ES-I3 (cell line): ENCODE measurements at regions not wholly inside any gene's neighbourhood (a gene's known extent, or its start where the extent isn't known, plus 50 kb on each side); places are given as distances from the start of the nearest gene placed in this dataset.
"Not testable (repeated sequence)": the region's sequence is repeated elsewhere in the genome, so short reads cannot be mapped to it uniquely, and the experiment has no call there.

Experiments
- H3K36me3 ChIP-seq: 2 replicates; pipeline ENCODE4 v1.6.1; 2013; ENCODE audit warnings: mild to moderate bottlenecking, low read length, control low read depth, moderate library complexity; ENCODE audit not compliant: insufficient read depth
- H3K4me1 ChIP-seq: 2 replicates; pipeline ENCODE4 v1.6.1; 2013; ENCODE audit warnings: mild to moderate bottlenecking, control low read depth, low read length; ENCODE audit not compliant: insufficient read depth
- H3K9ac ChIP-seq: 2 replicates; pipeline ENCODE4 v1.6.1; 2013; ENCODE audit warnings: low read depth, mild to moderate bottlenecking, low read length, moderate library complexity
- H3K9me3 ChIP-seq: 2 replicates; pipeline ENCODE4 v1.6.1; 2013; ENCODE audit warnings: mild to moderate bottlenecking, low read length, moderate library complexity; ENCODE audit not compliant: control insufficient read depth, insufficient read depth

GRCh38 chr1:14347186-14347585 lies 251.3 kb upstream of the KAZN start:
- peaks cover 4% of the 10 kb centered on the region; the same call in 1 of the 2 replicates for H3K4me1 ChIP-seq
- H3K9me3 ChIP-seq: no peaks in the 10 kb centered on the region; the same call in 1 of the 2 replicates
- no peaks in the 10 kb centered on the region for H3K36me3 ChIP-seq
- H3K9ac ChIP-seq: no peak overlapping the region

- no peaks in the 10 kb centered on the region; the same call in 1 of the 2 replicates for H3K9me3 ChIP-seq
- no peaks in the 10 kb centered on the region for H3K36me3 ChIP-seq
- H3K4me1 ChIP-seq: peaks cover 4% of the 10 kb centered on the region; the same call in 1 of the 2 replicates
- H3K9ac ChIP-seq: no peak overlapping the region
These were observed 250.7 kb upstream of the KAZN start for GRCh38 chr1:14347776-14348175.

GRCh38 chr1:14350197-14350596 lies 248.3 kb upstream of the KAZN start:
- Histone ChIP-seq H3K36me3 (no peaks in the 10 kb centered on the region), H3K9me3 (no peaks in the 10 kb centered on the region; the same call in 1 of the 2 replicates), H3K9ac (no peak overlapping the region), H3K4me1 (peaks cover 4% of the 10 kb centered on the region; the same call in 1 of the 2 replicates)

DNA sequence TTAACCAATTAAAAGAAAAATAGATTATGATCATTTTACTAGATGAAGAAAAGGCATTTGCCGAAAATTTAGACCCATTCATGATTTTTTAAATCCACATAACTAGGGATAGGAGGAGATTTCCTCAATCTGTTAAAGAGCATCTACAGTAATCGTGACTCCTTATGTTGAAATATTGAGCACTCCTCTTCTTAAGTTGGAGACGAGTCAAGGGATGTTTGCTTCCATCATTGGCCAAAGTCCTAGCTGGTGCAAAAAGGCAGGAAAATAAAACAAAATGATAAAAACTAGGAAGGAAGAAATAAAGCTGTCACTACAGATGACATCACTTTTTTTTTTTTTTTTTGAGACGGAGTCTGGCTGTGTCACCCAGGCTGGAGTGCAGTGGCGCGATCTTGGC lies 245.6 kb upstream of the KAZN start:
- H3K9me3 ChIP-seq: no peaks in the 10 kb centered on the region; the same call in 1 of the 2 replicates
- H3K4me1 ChIP-seq: no peaks in the 10 kb centered on the region
- no peaks in the 10 kb centered on the region for H3K36me3 ChIP-seq
- no peak overlapping the region for H3K9ac ChIP-seq

DNA sequence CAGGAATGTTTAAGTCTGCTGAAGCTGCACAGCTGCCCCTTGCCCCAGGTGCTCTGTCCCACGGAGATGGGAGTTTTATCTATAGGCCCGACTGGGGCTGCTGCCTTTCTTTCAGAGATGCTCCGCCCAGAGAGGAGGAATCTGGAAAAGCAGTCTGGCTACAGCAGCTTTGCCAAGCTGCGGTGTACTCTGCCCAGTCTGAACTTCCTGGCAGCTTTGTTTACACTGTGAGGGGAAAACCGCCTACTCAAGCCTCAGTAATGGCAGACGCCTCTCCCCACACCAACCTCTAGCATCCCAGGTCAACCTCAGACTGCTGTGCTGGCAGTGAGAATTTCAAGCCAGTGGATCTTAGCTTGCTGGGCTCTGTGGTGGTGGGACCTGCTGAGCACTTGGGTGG lies 237.5 kb upstream of the KAZN start:
- H3K4me1 ChIP-seq, H3K9me3 ChIP-seq, H3K9ac ChIP-seq, H3K36me3 ChIP-seq: not testable (repeated sequence)

GRCh38 chr1:14362331-14362730 lies 236.2 kb upstream of the KAZN start:
- Histone ChIP-seq H3K4me1 (no peaks in the 10 kb centered on the region), H3K9ac (no peak overlapping the region), H3K9me3 (peaks cover 6% of the 10 kb centered on the region; the same call in 1 of the 2 replicates), H3K36me3 (no peaks in the 10 kb centered on the region)

DNA sequence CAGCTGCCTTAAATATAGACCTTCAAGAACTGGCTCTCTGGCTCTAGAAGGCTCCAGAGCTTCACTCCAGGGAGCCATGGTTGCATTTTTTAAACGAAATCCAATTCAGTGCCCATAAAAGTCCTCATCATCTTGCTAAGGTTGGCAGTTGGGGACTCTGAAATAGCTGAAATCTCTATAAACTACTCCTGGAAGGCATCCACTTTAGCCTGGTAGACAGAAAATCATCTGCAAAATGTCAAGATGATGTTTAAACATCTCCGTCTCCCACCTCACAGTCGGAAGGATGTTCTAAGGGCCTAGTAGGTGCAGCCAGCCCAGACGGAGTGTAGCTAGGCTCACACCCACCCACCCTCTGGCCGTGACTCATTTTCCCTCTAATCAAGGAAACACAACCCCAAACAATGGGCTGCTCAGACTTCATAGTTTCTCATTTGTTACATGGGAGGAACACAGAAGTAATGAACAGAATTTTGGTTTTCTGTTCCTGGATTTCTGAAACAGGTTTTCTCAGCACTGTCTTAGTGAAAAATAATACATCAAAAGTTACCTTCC lies 235.4 kb upstream of the KAZN start:
- Histone ChIP-seq H3K36me3 (no peaks in the 10 kb centered on the region), H3K9me3 (peaks cover 6% of the 10 kb centered on the region; the same call in 1 of the 2 replicates), H3K9ac (no peak overlapping the region), H3K4me1 (no peaks in the 10 kb centered on the region)

DNA sequence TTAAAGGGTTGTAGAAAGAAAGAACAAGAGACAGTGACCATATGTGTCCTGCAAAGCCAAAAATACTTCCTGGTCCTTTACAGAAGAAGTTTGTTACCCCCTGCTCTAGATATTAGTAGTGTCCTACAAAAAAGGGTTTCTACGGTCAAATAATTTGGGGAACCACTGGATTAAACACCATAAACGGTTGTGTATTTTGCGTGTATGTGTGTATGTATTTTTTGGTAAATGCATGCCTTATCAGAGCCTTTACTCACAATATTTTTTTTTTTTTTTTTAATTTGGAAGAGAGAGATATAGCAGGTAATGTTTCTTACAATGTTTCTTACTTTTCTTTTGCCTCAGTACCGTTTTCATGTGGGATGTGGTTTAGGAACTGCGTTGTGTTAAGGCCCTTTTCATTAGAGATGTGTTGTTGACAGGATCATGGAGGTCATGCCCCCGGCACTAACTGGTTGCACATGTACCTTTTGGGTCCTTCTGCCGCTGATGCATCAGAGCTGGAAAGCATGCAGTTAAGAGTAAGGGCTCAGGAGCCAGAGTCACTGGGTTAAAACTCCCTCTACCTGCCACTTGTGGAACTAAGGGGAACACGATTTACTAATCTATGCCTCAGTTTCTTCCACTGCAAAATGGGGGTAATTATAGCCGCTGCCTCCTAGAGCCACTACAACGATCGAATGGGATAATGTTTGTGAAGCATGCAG lies 234.6 kb upstream of the KAZN start:
- H3K36me3 ChIP-seq: no peaks in the 10 kb centered on the region
- H3K4me1 ChIP-seq: no peaks in the 10 kb centered on the region
- no peak overlapping the region for H3K9ac ChIP-seq
- peaks cover 6% of the 10 kb centered on the region; the same call in 1 of the 2 replicates for H3K9me3 ChIP-seq

- Histone ChIP-seq H3K4me1 (peaks cover 7% of the 10 kb centered on the region; the same call in 1 of the 2 replicates), H3K9me3 (peaks cover 6% of the 10 kb centered on the region; the same call in 1 of the 2 replicates), H3K9ac (no peak overlapping the region), H3K36me3 (no peaks in the 10 kb centered on the region)
These were observed 233.0 kb upstream of the KAZN start for GRCh38 chr1:14365301-14365988.

GRCh38 chr1:14366091-14367018 lies 232.1 kb upstream of the KAZN start:
- Histone ChIP-seq H3K9ac (no peak overlapping the region), H3K4me1 (peaks cover 7% of the 10 kb centered on the region; the same call in 1 of the 2 replicates), H3K9me3 (peaks cover 6% of the 10 kb centered on the region), H3K36me3 (no peaks in the 10 kb centered on the region)

- H3K9me3 ChIP-seq: no peaks in the 10 kb centered on the region; the same call in 1 of the 2 replicates
- H3K36me3 ChIP-seq: no peaks in the 10 kb centered on the region
- H3K4me1 ChIP-seq: peaks cover 7% of the 10 kb centered on the region; the same call in 1 of the 2 replicates
- H3K9ac ChIP-seq: no peak overlapping the region
These were observed 231.0 kb upstream of the KAZN start for GRCh38 chr1:14367451-14367850.

DNA sequence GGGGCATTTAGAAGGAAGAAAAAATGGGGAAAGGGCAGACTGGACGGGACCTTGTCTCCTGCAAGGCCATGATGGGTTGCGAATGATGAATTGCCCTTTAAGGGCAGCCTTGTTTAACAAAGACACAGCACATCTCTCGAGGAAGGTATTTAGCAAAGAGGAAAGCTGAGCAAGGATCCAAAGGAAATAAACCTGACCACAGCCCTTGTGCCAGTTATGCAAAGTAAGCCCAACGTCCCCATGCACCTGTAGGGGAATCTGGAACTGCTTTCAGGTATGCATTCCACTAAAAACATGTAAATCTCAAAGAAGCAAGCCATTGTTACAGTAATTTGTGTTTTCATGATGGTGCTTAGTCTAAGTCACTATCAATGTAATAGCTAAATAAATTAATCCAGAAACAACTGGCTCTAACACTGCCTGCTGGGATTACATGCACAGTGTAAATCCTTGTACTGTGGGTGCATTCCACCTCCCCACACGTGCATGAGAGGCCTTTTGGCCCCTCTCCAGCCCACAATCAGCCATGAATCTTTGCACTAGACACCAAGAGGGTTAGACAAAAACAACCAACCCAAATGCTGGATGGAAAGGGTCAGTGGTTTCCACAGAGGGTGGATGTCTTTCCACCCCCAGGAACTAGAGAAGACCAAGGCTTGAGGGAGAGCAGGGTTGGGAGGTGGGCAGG lies 228.8 kb upstream of the KAZN start:
- H3K4me1 ChIP-seq: peaks cover 7% of the 10 kb centered on the region; the same call in 1 of the 2 replicates
- no peak overlapping the region for H3K9ac ChIP-seq
- no peaks in the 10 kb centered on the region for H3K36me3 ChIP-seq
- no peaks in the 10 kb centered on the region; the same call in 1 of the 2 replicates for H3K9me3 ChIP-seq

GRCh38 chr1:14371771-14372497 lies 226.6 kb upstream of the KAZN start:
- H3K36me3 ChIP-seq: no peaks in the 10 kb centered on the region
- H3K9ac ChIP-seq: no peak overlapping the region
- H3K4me1 ChIP-seq: peaks cover 7% of the 10 kb centered on the region; the same call in 1 of the 2 replicates
- no peaks in the 10 kb centered on the region; the same call in 1 of the 2 replicates for H3K9me3 ChIP-seq
